Duodenal mucosa (tissue), 2 donors: ENCODE measurements at regions not wholly inside any gene's neighbourhood (a gene's known extent, or its start where the extent isn't known, plus 50 kb on each side); places are given as distances from the start of the nearest gene placed in this dataset.
"Not testable (repeated sequence)": the region's sequence is repeated elsewhere in the genome, so short reads cannot be mapped to it uniquely, and the experiment has no call there.

ENCODE experiments used
- H3K27ac ChIP-seq: one replicate; pipeline ENCODE4 v1.7.0; 2013; ENCODE audit warnings: low read depth, low read length
- H3K27me3 ChIP-seq, 2 donors: one replicate each; pipeline ENCODE4 v1.7.0; 2013; ENCODE audit warnings: low read length in 2 of 2, control low read depth in 1 of 2; ENCODE audit not compliant: insufficient read depth in 2 of 2, control insufficient read depth in 1 of 2
- H3K36me3 ChIP-seq, 2 donors: one replicate each; pipeline ENCODE4 v1.7.0; 2013; ENCODE audit warnings: low read length in 2 of 2, control low read depth in 1 of 2; ENCODE audit not compliant: insufficient read depth in 2 of 2, control insufficient read depth in 1 of 2
- H3K4me1 ChIP-seq, 2 donors: one replicate each; pipeline ENCODE4 v1.7.0; 2013; ENCODE audit warnings: low read length in 2 of 2, control low read depth in 1 of 2; ENCODE audit not compliant: insufficient read depth in 2 of 2, control insufficient read depth in 1 of 2
- H3K4me3 ChIP-seq, 2 donors: one replicate each; pipeline ENCODE4 v1.7.0; 2013; ENCODE audit warnings: low read length in 2 of 2, low read depth in 1 of 2
- H3K9ac ChIP-seq, 2 donors: one replicate each; pipeline ENCODE4 v1.7.0; 2013; ENCODE audit warnings: low read length in 2 of 2, low read depth in 1 of 2
- H3K9me3 ChIP-seq, 2 donors: one replicate each; pipeline ENCODE4 v1.7.0; 2013; ENCODE audit warnings: low read length in 2 of 2, control low read depth in 1 of 2; ENCODE audit not compliant: control insufficient read depth in 1 of 2

GRCh38 chr1:199593475-199593874 is 434.0 kb upstream of the NR5A2 start:
- Histone ChIP-seq H3K9ac (no peak overlapping the region), H3K27me3 (no peaks in the 10 kb centered on the region), H3K36me3 (no peaks in the 10 kb centered on the region), H3K9me3 (no peaks in the 10 kb centered on the region), H3K27ac (no peak overlapping the region), H3K4me3 (no peak overlapping the region), H3K4me1 (no peaks in the 10 kb centered on the region)

DNA sequence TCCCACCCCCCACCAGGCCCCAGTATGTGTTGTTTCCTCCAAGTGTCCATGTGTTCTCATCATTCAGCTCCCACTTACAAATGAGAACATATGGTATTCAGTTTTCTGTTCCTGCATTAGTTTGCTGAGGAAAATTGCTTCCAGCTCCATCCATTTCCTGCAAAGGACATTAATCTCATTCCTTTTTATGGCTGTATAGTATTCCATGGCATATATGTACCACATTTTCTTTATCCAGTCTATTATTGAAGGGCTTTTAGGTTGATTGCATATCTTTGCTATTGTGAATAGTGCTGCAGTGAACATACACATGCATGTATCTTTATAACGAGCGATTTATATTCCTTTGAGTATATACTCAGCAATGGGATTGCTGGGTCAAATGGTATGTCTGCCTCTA is 431.1 kb upstream of the NR5A2 start:
- H3K4me3 ChIP-seq, H3K9ac ChIP-seq, H3K9me3 ChIP-seq: not testable (repeated sequence)

DNA sequence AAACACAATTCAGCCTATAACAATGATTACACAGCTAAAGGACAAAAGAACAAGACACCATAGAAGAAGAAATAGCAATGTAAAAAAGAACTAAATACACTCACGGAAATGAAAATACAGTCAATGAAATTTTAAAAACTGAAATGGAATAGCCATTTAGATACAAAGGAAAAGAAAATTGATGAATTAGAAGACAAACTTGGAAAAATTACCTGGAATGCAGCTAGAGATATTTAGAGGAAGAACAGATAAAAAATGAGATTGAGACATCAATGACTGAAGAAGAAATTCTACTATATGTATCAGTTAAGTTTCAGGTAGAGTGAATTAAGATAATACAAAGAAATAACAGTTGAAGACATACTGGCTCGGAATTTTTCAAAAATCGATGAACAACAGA is 430.4 kb upstream of the NR5A2 start:
- Histone ChIP-seq H3K27ac (no peak overlapping the region), H3K4me3 (no peak overlapping the region), H3K9ac (no peak overlapping the region), H3K9me3 (no peaks in the 10 kb centered on the region), H3K27me3 (no peaks in the 10 kb centered on the region), H3K36me3 (no peaks in the 10 kb centered on the region), H3K4me1 (no peaks in the 10 kb centered on the region)

More for the DNA sequence above, 431.1 kb upstream of the NR5A2 start:
- not testable (repeated sequence) for H3K36me3 ChIP-seq, H3K27me3 ChIP-seq, H3K27ac ChIP-seq, H3K4me1 ChIP-seq

- H3K9ac ChIP-seq: no peak overlapping the region
- H3K4me3 ChIP-seq: no peak overlapping the region
- H3K36me3 ChIP-seq: no peaks in the 10 kb centered on the region
- no peaks in the 10 kb centered on the region for H3K9me3 ChIP-seq
- no peak overlapping the region for H3K27ac ChIP-seq
- no peaks in the 10 kb centered on the region for H3K27me3 ChIP-seq
- H3K4me1 ChIP-seq: no peaks in the 10 kb centered on the region
Measured at GRCh38 chr1:199608414-199608813, 419.1 kb upstream of the NR5A2 start.

DNA sequence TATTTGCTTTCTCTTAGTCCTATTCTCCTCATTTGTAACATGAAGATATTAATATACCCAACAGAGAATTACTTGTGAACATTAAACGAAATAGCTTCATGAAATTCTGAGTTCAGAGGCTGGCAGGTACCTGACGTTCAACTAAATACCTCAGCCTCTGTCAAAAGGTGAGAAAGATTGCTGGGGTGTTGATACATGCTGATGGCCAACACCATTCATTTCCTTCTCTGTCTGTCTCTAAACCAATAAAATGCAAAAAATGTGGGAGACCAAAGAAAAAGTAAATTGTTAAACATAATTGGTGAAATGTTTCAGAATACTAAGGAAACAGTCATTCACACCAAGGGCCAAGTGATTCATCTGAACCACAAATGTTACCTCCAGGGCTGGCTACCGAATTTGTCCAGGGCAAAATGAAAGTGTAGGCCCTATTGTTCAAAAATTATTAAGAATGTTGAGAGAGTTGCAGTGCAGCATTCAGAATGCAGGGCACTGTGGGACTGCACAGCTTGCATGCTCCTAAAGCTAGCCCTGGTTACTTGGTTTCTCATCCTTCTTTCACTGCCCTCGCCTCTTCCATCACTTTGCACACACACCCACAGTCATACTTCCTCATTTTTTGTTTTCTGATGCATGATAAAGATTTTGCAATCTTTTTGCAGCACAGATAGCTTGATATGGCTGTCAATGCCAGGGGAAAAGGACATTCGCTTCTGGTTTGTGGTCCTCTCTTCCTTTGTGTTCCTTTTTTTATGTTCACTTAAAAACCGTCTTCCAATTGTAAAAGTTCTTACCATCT is 414.3 kb upstream of the NR5A2 start:
- H3K27me3 ChIP-seq: no peaks in the 10 kb centered on the region
- no peaks in the 10 kb centered on the region for H3K4me1 ChIP-seq
- no peak overlapping the region for H3K9ac ChIP-seq
- no peak overlapping the region for H3K4me3 ChIP-seq
- no peak overlapping the region for H3K27ac ChIP-seq
- no peaks in the 10 kb centered on the region for H3K9me3 ChIP-seq
- H3K36me3 ChIP-seq: no peaks in the 10 kb centered on the region

DNA sequence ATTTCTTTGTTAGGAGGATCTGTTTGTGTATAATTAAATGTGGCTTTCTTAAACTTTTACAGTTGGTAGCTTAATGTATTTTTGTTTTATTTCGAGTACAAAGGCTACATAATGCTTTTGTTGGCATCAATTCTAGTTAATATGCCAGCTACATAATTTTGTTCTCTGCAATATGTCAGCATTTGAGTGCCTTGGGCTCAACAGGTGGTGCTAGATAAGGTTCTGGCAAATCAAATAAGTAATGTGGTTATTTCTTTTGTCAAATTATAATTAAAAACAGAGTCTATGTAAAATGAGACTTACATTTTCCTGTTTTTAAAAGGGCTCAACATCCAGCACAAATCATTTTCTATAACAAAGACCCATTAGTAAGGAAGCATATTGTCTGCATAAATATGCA is 410.6 kb upstream of the NR5A2 start:
- no peak overlapping the region for H3K9ac ChIP-seq
- H3K4me3 ChIP-seq: no peak overlapping the region
- H3K9me3 ChIP-seq: no peaks in the 10 kb centered on the region
- no peak overlapping the region for H3K27ac ChIP-seq
- H3K36me3 ChIP-seq: no peaks in the 10 kb centered on the region
- no peaks in the 10 kb centered on the region for H3K4me1 ChIP-seq
- no peaks in the 10 kb centered on the region for H3K27me3 ChIP-seq

DNA sequence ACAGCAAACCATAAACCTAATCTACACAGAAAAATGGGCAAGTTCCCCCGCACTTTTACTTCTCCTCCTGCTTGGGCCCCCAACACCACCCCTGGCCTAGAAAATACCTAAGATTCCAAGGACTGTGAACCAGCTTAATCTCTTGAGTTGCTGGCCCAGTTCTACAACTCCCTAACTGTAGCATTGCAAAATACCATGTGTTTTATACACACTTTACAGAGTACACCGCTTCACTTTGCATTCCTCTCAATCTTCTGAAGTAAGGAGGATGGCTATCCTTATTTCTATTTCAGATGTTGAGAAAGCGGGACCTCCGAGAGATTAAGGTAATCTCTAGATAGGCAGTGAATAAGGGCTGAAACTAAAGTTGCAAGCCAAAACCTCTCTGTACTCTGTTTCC is 408.3 kb upstream of the NR5A2 start:
- Histone ChIP-seq H3K9ac (no peak overlapping the region), H3K4me1 (no peaks in the 10 kb centered on the region), H3K27me3 (no peaks in the 10 kb centered on the region), H3K36me3 (no peaks in the 10 kb centered on the region), H3K4me3 (no peak overlapping the region), H3K27ac (no peak overlapping the region), H3K9me3 (no peaks in the 10 kb centered on the region)

DNA sequence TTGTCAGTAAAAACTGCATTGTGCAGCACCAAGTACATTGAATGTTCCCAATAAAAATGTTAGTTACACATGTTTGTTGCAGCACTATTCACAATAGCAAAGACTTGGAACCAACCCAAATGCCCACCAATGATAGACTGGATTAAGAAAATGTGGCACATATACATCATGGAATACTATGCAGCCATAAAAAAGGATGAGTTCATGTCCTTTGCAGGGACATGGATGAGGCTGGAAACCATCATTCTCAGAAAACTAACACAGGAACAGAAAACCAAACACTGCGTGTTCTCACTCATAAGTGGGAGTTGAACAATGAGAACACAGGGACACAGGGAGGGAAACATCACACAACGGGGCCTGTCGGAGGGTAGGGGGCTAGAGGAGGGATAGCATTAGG is 401.3 kb upstream of the NR5A2 start:
- not testable (repeated sequence) for H3K9me3 ChIP-seq, H3K27ac ChIP-seq, H3K36me3 ChIP-seq, H3K27me3 ChIP-seq, H3K9ac ChIP-seq, H3K4me1 ChIP-seq, H3K4me3 ChIP-seq

- Histone ChIP-seq H3K36me3 (no peaks in the 10 kb centered on the region), H3K27me3 (no peaks in the 10 kb centered on the region), H3K4me3 (no peak overlapping the region), H3K9me3 (no peaks in the 10 kb centered on the region), H3K4me1 (no peaks in the 10 kb centered on the region), H3K9ac (no peak overlapping the region), H3K27ac (no peak overlapping the region)
Measured at GRCh38 chr1:199629624-199630023, 397.9 kb upstream of the NR5A2 start.

- H3K9me3 ChIP-seq: no peaks in the 10 kb centered on the region
- no peak overlapping the region for H3K9ac ChIP-seq
- H3K4me1 ChIP-seq: no peaks in the 10 kb centered on the region
- H3K27ac ChIP-seq: no peak overlapping the region
- H3K27me3 ChIP-seq: no peaks in the 10 kb centered on the region
- H3K36me3 ChIP-seq: no peaks in the 10 kb centered on the region
- no peak overlapping the region for H3K4me3 ChIP-seq
Measured at GRCh38 chr1:199639453-199639852, 388.1 kb upstream of the NR5A2 start.

DNA sequence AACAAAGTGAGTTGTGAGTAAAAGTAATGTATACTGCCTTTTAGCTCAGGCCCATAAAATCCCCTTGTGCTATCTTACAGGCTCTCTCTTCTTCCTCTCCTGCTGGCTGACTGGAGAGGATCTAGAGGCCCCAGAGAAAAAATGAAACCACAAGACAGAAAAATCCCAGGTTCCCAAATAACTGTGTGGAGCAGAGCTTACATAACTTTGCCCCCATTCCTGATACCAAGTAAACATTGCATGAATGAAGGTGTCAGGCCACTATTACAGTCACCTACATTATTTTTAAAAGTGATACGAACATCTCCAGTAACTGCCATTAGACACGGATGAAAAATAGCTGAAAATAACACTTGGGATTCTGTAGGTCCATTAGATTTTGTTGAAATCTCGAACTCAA is 386.0 kb upstream of the NR5A2 start:
- Histone ChIP-seq H3K27me3 (no peaks in the 10 kb centered on the region), H3K27ac (no peak overlapping the region), H3K36me3 (no peaks in the 10 kb centered on the region), H3K9ac (no peak overlapping the region), H3K4me3 (no peak overlapping the region), H3K9me3 (no peaks in the 10 kb centered on the region), H3K4me1 (no peaks in the 10 kb centered on the region)
